NOMO-1 treated with DMSO at 0.1 percent for 48 hours (cell line): ENCODE measurements at regions not wholly inside any gene's neighbourhood (a gene's known extent, or its start where the extent isn't known, plus 50 kb on each side); places are given as distances from the start of the nearest gene placed in this dataset.

Experiments used
- DNase-seq: peaks from one replicate; lab custom pipeline; 2025; ENCODE audit not compliant: unreplicated experiment; lab: John Stamatoyannopoulos, UW

- DNase-seq: no peak
These were observed 937.2 kb upstream of the FLRT2 start for GRCh38 chr14:84592770-84593169.

- no peak for DNase-seq
These were observed 919.9 kb upstream of the FLRT2 start for GRCh38 chr14:84610086-84610485.

GRCh38 chr14:84622357-84622756 lies 907.6 kb upstream of the FLRT2 start:
- no peak for DNase-seq

GRCh38 chr14:84643446-84643845 lies 886.5 kb upstream of the FLRT2 start:
- DNase-seq: no peak

- no peak for DNase-seq
These were observed 883.0 kb upstream of the FLRT2 start for GRCh38 chr14:84646786-84647500.

GRCh38 chr14:84655014-84655413 lies 874.9 kb upstream of the FLRT2 start:
- DNase-seq: no peak

- no peak for DNase-seq
These were observed 872.0 kb upstream of the FLRT2 start for GRCh38 chr14:84657911-84658310.

GRCh38 chr14:84670796-84671195 lies 859.1 kb upstream of the FLRT2 start:
- no peak for DNase-seq

- no peak for DNase-seq
These were observed 858.2 kb upstream of the FLRT2 start for GRCh38 chr14:84671776-84672175.

GRCh38 chr14:84674636-84675035 lies 855.3 kb upstream of the FLRT2 start:
- no peak for DNase-seq

GRCh38 chr14:84686550-84686949 lies 843.4 kb upstream of the FLRT2 start:
- DNase-seq: no peak

GRCh38 chr14:84688297-84689025 lies 841.5 kb upstream of the FLRT2 start:
- no peak for DNase-seq

- DNase-seq: no peak
These were observed 835.8 kb upstream of the FLRT2 start for GRCh38 chr14:84694161-84694560.

- DNase-seq: no peak
These were observed 825.3 kb upstream of the FLRT2 start for GRCh38 chr14:84704601-84705000.

- no peak for DNase-seq
These were observed 822.1 kb upstream of the FLRT2 start for GRCh38 chr14:84707830-84708229.

GRCh38 chr14:84708865-84709264 lies 821.1 kb upstream of the FLRT2 start:
- DNase-seq: no peak

- no peak for DNase-seq
These were observed 803.5 kb upstream of the FLRT2 start for GRCh38 chr14:84726471-84726870.

GRCh38 chr14:84749191-84749955 lies 780.6 kb upstream of the FLRT2 start:
- no peak for DNase-seq

- DNase-seq: no peak
These were observed 779.7 kb upstream of the FLRT2 start for GRCh38 chr14:84750284-84750683.

GRCh38 chr14:84750763-84751554 lies 779.0 kb upstream of the FLRT2 start:
- DNase-seq: no peak

- DNase-seq: no peak
These were observed 778.2 kb upstream of the FLRT2 start for GRCh38 chr14:84751745-84752144.
